ENCODE measurements at regions not wholly inside any gene's neighbourhood (a gene's known extent, or its start where the extent isn't known, plus 50 kb on each side); places are given as distances from the start of the nearest gene placed in this dataset.

- intact Hi-C loops (cut with micrococcal nuclease) = no loop called here
- no peaks in the 10 kb centered on the region for H3K27me3 ChIP-seq (ENCODE audit: control insufficient read depth in 2 of 2, insufficient read depth in 2 of 2, low read length in 2 of 2)
- no peaks in the 10 kb centered on the region for H4K20me1 ChIP-seq (replicated peaks; ENCODE audit: control insufficient read depth, insufficient read depth, low read length)
- H2AFZ ChIP-seq (ENCODE audit: low read depth, low read length) = no peak overlapping the region
- in situ Hi-C loops (cut with MboI) = no loop called here
- no peak overlapping the region for H3K27ac ChIP-seq (ENCODE audit: extremely low read depth, low read depth, low read length)
- no peak for TF ChIP-seq ZNF431 (CRISPR knock-in tag; IDR thresholded peaks at IDR 0.05)
- no peak for TF ChIP-seq DMBX1 (CRISPR knock-in tag; IDR thresholded peaks at IDR 0.05; ENCODE audit: borderline replicate concordance)
- 0% methylated on average over 1 of the region's 1 CpG for WGBS (ENCODE audit: insufficient coverage, low coverage, missing lambda C conversion rate)
- POLR2A ChIA-PET = no interaction called here
- FAIRE-seq (no peak), ATAC-seq (no peak), DNase-seq (ENCODE audit: extremely low read depth in 1 of 4, low spot score in 3 of 4) (no peak)
- no peaks in the 10 kb centered on the region for H3K79me2 ChIP-seq (ENCODE audit: control insufficient read depth, insufficient read depth, low read length)
- CTCF ChIA-PET (ENCODE audit: low intra/inter-chr PET ratio) = no interaction called here
- H3K36me3 ChIP-seq (ENCODE audit: control insufficient read depth, insufficient read depth, low read length) = no peaks in the 10 kb centered on the region
- no peak overlapping the region for H3K4me3 ChIP-seq
- H3K4me1 ChIP-seq (replicated peaks in 1 of 2; ENCODE audit: control insufficient read depth in 2 of 2, insufficient read depth in 2 of 2, low read length in 2 of 2) = no peaks in the 10 kb centered on the region
- H3K9me3 ChIP-seq (replicated peaks; ENCODE audit: control insufficient read depth, insufficient read depth, low read depth, low read length) = no peaks in the 10 kb centered on the region
- H3K9ac ChIP-seq (ENCODE audit: insufficient read depth in 1 of 2, low read depth in 2 of 2, low read length in 2 of 2) = no peak overlapping the region
- H3K4me2 ChIP-seq (ENCODE audit: insufficient read depth, low read length) = no peak overlapping the region
- BruUV-seq (replicated peaks) = no TSS peak
- H3K9me1 ChIP-seq (ENCODE audit: control insufficient read depth, insufficient read depth, low read length) = no peaks in the 10 kb centered on the region
Observed at GRCh38 chr14:53796734-53797133, 159.9 kb downstream of the BMP4 start.

GRCh38 chr14:53793790-53794505, 162.7 kb downstream of the BMP4 start:
- WGBS (ENCODE audit: insufficient coverage, low coverage, missing lambda C conversion rate) = 3% methylated on average over 2 of the region's 2 CpGs
- in situ Hi-C loops (cut with MboI) (no loop called here), intact Hi-C loops (cut with micrococcal nuclease) (no loop called here)
- H3K4me3 ChIP-seq = no peak overlapping the region
- H3K27ac ChIP-seq (ENCODE audit: extremely low read depth, low read depth, low read length) = no peak overlapping the region
- CTCF ChIA-PET (ENCODE audit: low intra/inter-chr PET ratio) = no interaction called here
- H3K4me1 ChIP-seq (replicated peaks in 1 of 2; ENCODE audit: control insufficient read depth in 2 of 2, insufficient read depth in 2 of 2, low read length in 2 of 2) = no peaks in the 10 kb centered on the region
- no peak overlapping the region for H2AFZ ChIP-seq (ENCODE audit: low read depth, low read length)
- H3K9me1 ChIP-seq (ENCODE audit: control insufficient read depth, insufficient read depth, low read length) = no peaks in the 10 kb centered on the region
- H3K9ac ChIP-seq (ENCODE audit: insufficient read depth in 1 of 2, low read depth in 2 of 2, low read length in 2 of 2) = no peak overlapping the region
- H3K27me3 ChIP-seq (ENCODE audit: control insufficient read depth in 2 of 2, insufficient read depth in 2 of 2, low read length in 2 of 2) = no peaks in the 10 kb centered on the region
- no peak overlapping the region for H3K4me2 ChIP-seq (ENCODE audit: insufficient read depth, low read length)
- no peaks in the 10 kb centered on the region for H4K20me1 ChIP-seq (replicated peaks; ENCODE audit: control insufficient read depth, insufficient read depth, low read length)
- POLR2A ChIA-PET = no interaction called here
- H3K9me3 ChIP-seq (replicated peaks; ENCODE audit: control insufficient read depth, insufficient read depth, low read depth, low read length) = no peaks in the 10 kb centered on the region
- H3K79me2 ChIP-seq (ENCODE audit: control insufficient read depth, insufficient read depth, low read length) = no peaks in the 10 kb centered on the region
- ATAC-seq = no peak
- no peak for TF ChIP-seq NR2C2 (CRISPR knock-in tag; IDR thresholded peaks at IDR 0.05)
- TF ChIP-seq NR2C2 (tag; IDR thresholded peaks at IDR 0.05) = no peak
- TF ChIP-seq SMARCE1 (IDR thresholded peaks at IDR 0.05) = no peak
- no peak for TF ChIP-seq POLR3A (IDR thresholded peaks at IDR 0.05; ENCODE audit: borderline replicate concordance, extremely low read depth, insufficient read depth, insufficient read length)
- TF ChIP-seq CBFB (CRISPR knock-in tag; IDR thresholded peaks at IDR 0.05) = no peak
- no peak for TF ChIP-seq ELK3 (CRISPR knock-in tag; IDR thresholded peaks at IDR 0.05)
- no peak for TF ChIP-seq NR3C1 (CRISPR knock-in tag; IDR thresholded peaks at IDR 0.05)
- no peak for TF ChIP-seq HDAC6 (IDR thresholded peaks at IDR 0.05; ENCODE audit: low read depth, low read length)
- no peak for DNase-seq (ENCODE audit: extremely low read depth in 1 of 4, low spot score in 3 of 4)
- BruUV-seq (replicated peaks) = no TSS peak
- no peaks in the 10 kb centered on the region for H3K36me3 ChIP-seq (ENCODE audit: control insufficient read depth, insufficient read depth, low read length)
- FAIRE-seq = no peak
